UCSD-AML1 (cell line): ENCODE measurements at regions not wholly inside any gene's neighbourhood (a gene's known extent, or its start where the extent isn't known, plus 50 kb on each side); places are given as distances from the start of the nearest gene placed in this dataset.

Source experiments
- DNase-seq: peaks from one replicate; lab custom pipeline; 2025; ENCODE audit not compliant: unreplicated experiment; lab: John Stamatoyannopoulos, UW

DNA sequence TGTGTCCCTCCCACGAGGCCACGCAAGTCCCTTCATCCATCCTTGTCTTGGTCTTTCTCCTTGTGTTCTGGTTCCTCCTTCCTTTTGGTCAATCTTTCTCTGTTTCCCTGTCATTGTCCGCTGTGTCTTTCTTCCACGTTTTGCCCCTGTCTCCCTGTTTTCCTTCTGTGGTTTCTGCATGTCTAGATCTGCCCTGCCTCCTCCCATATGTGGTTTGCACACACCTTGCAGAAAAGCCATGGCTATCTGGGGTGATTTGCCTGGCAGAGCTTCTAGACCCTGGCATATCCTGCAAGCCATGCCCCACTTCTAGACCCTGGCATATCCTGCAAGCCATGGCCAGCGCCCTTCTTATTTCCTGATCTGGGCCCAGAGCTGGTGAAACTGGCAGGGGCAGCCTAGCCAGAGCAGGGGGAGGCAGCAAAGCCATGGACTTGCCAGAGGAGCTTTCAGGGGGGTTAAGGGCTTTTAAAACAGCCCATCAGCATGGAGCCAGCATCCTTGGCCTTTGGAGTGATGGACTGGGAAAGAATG lies 131.6 kb upstream of the NECTIN1 start:
- DNase-seq = no peak

DNA sequence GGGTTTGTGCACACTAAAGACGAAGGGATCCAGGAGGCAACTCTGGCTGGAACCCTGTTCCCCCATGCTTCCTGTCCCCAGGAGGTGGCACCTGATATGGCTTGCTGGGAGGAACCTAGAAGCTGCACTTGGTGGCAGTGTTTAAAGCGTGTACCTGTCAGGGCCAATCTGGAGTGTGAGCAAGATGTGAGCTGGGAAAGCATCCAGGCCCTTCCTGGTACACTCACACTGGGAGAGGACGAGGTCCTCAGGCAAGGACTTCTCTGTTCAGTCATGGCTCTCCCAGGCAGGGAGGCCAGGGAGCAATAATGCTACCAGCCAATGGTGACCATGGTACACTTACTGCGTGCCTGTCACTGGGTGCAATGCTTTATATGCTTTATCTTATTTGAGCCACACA lies 130.7 kb upstream of the NECTIN1 start:
- DNase-seq = no peak

DNA sequence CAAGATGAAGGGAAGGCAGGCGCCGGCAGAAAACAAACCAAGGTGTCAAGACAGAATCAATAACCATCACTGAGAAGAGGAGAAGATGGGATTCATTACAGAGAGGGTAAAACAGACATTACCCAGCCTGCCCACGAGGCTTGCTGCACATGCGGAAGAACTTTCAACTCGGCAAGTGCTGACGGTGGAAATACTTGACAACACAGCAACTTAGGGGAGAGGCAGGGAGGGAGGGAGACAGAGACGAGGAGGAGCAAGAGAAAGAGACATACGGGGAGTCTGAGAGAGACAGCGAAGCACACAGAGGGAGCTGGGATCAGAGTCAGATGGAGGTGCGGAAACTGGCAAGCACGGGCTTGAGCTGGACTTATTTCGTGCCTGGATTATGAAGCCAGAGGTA lies 129.3 kb upstream of the NECTIN1 start:
- DNase-seq = no peak

DNA sequence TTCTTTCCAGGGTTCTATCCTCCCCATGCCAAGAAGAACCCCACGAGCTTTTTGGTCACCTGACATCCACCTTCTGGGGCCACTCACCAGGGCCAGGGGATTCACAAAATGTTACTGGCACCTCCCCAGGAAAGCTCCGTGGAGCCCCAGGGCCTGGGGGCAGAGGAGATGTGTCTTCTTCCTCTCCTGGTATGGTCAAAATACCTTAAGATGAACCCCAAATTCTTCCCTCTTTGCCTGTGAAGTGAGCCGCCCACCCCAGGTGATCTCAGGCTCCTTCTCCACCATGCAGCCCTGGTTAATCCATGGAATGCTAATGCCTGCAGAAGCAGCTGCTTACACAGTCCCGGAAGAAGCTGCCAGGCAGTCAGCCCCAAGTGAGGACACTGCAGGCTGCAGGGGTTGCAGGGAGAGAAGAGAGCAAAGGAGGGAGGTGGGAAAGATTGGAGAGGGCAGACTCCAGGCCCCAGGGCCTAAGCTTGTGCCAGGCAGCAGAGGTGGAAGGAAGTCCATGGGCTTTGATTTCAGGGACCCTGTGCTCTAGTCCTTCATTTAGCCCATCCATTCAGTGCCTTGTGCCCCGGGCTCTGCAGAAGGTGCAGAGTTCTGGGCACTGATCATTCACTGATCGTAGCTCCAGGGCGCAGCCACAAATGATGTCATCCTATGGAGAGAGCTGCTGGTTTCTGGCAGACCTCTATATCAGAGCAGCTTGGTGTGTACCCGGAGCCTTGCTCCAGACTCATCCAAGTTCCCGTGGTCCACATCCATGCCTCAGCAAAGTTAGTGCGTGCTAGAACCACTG lies 127.9 kb upstream of the NECTIN1 start:
- DNase-seq = no peak

DNA sequence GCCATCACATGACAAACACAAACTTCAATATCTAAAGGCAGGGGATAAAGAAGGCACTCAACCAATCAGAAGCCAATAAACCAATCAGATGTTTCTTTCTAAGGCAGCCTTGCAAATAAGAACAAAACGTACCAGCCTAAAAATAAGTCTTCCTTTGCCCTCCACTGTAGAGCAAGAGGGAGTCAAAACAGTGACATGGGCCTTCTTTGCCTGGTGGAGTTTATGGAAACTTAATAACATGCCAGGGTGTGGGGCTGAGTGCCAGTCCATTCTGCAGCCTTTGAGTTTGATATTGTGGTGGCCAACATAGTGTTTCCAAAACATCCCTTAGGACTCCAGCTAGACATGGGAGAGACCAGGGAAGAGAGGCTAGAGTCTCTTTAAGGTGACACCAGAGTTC lies 126.1 kb upstream of the NECTIN1 start:
- no peak for DNase-seq

DNA sequence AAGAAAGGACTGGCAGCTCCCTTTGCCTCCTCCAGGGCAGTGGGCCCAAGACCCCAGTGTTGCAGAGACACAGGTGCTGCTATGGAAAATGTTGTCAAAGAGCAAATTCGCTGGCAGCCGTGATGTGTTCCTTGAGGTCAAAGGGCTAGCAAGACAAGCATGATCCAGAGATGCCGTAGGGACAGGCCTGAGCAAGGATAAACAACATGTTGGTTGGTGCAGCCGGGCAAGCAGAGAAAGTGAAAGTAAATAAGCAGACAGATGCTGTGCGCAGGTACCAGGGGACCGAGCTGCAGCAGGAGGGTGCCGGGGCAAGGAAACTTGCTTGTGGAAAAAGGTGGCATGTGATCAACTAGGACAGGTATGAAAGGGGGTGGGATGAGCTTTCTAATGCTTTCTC lies 125.5 kb upstream of the NECTIN1 start:
- no peak for DNase-seq

DNA sequence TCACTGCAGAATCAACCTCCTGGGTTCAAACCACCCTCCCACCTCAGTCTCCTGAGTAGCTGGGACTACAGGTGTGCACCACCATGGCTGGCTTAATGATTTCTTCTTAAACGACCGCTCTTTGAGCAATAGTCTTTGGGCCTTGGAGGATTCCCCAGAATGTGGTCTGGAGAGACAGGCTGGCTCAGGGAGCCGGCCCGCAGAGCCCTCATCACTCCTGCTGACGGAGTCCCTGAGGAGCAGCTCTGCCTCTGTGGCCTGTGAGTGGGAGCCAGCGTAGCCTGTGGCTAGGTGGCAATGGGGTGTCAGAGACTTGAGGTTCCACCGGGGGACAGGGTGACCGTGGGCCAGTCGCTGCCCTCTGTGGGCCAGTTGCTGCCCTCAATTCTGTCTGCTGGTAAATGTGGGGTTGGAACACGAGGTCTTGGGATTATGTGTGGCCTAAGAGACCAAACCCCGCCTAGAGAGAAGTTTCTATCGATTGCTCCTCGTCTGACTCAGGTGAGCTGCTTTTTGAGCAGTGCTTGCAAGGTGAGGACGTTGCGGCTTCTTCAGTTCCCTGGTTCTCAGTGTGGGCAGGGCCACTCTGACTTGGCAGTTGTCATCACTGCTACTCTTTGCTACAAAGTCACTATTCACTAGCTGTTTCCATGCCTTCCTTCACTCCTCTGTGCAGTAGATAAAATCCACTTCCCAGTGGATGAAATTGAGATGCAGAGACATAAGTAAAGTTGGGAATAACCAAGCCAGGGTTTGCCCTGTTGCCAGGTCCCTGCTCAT lies 124.8 kb upstream of the NECTIN1 start:
- DNase-seq = no peak

DNA sequence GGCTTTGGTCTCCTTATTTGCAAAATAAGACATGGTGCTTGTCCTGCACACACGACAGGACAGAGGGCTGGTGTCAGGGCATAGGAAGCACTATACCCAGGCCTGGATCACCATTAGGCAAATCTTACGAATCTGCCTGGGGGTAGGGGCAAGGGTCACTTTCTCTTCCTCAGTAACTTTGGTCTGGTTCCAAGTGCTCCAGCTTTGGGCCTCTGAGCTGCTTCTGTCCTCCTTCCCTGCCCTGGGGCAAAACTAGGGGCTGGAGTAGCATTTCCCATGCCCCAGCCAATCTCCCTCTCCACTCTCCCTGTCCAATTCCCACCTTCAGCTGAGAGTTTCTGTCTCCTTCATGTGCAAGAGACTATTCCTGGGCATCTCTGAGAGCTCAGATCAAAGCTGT lies 123.7 kb upstream of the NECTIN1 start:
- DNase-seq = no peak

DNA sequence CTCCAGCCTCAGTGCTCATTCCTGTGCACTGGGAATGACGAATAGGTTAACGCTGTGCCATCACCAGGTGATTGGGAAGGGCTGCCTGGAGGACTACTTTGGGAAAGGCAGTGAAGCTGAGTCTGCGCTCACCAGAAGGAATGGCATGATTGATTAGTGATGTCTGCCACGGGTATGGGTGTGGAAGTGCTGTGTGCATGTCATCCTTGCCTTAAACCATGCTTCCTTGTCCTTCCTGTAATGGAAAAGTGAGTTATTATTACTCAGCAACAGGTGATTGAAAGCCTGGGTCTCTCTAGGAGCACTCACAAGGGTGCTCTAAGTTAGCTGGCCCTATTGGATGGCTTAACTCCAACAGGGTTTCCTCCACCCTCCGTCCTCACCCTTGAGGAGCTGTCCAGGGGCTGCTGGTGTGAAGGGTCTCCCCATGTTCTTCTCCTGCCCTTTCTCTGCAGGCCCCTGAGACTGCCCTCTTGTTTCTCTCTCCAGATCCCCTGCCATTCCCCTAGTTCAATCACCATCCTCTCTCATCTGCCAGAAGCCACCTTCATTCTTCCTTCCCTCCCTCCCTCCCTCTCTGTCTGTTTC lies 121.9 kb upstream of the NECTIN1 start:
- DNase-seq = no peak

DNA sequence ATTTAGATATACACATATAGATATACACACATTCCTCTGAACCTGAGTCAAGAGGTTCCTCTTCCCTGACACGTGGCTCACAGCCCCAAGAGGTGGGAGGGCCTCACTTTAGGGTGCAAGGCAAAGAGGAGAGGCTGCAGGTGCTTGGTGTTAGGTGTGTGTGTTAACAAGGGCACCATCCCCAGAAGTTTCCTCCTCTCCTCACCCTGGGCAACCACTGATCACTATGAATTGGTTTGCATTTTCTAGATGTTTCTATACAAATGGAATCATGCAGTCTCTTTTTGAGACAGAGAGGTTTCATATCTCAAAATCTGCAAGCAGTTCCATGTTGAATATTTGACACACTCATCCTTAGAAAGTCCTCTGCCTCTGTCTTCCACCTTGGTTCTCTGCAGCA lies 120.9 kb upstream of the NECTIN1 start:
- DNase-seq = no peak

DNA sequence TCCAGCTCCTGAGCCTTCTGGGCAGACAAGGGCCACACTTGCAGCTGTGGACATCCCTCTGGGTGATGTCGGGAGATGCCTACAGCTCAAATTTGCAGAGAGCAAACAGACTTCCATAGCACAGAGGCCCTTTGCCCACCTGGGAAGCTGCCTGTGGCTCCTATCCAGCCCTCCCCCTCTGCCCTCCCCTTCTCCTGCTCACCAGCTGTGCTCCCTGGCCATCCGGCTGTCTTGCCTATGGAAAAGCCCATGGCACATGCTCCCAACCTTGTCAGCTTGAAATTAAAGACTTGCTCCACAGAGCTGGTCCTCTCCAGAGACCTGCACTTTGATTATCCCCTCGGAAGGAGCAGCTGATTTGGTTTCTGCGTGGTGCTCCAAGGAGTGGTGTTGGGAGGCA lies 118.9 kb upstream of the NECTIN1 start:
- no peak for DNase-seq

DNA sequence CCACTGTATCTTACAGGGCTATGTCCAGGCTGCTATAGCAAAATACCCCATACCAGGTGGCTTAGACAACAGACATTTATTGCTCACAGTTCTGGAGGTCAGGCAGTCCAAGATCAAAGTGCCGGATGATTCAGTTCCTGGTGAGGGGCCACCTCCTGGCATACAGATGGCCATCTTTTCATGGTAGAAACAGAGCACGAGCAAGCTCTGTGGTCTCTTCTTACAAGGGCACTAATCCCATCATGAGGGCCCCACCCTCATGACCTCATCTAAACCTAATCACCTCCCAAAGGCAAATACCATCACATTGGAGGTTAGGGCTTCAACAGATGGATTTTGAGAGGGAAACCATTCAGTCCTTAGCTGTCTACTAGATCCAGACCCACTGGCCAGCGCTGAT lies 117.4 kb upstream of the NECTIN1 start:
- no peak for DNase-seq

DNA sequence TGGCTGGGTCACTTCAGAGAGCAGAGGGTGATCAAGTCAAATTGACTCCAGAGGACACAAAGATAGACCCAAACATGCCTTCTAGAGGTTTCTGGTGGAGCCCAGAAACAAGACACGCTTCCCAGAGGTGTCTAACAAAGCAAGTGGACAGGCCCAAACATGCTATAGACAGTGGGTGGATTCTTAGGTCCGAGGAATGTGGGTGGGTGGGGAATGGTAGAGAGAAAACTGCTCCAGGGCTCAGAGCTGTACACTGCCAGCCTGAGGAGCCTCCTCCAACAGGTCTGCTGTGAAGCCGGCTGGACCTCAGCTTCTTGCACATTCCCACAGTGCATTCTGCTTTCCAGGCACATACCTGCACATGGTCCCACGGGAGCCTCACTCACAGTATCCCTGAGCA lies 116.8 kb upstream of the NECTIN1 start:
- no peak for DNase-seq

DNA sequence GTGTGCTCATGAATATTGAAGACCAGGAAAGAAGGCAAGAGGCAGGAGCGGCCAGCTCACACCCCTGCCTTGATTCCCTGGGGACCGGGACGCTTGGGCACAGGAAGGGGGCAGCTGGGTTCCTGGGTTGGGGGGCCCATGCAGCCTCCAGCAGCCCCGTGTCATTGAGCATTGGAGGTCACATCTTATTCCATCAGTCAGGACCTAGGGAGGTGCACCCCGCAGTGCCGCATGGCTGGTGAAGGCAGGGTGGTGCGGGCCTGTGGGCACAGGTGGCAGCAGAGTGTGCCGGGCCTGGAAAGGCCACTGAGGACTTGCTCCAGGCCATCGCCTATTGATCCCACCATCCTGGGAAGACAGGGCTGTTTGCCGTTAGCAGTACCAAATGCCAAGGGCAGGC lies 116.3 kb upstream of the NECTIN1 start:
- no peak for DNase-seq

DNA sequence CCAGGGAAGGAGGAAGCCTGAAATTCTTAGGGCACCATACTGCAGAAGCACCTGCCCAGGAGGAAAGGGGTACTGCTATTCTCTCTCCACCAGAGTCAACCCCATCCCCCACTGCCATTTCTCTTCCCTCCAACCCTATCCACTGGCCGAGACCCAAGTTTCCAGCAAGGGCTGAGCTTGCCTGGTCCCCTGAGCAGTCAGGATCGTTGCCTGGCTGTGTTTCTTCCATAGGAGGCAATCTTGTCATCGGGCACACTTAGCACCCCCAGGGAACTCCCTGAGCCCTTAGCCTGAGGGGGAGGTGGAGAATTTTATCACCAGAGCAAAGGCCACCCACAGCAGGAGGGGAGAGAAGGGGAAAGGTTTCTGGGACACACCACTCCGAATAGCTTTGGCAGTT lies 115.8 kb upstream of the NECTIN1 start:
- no peak for DNase-seq

DNA sequence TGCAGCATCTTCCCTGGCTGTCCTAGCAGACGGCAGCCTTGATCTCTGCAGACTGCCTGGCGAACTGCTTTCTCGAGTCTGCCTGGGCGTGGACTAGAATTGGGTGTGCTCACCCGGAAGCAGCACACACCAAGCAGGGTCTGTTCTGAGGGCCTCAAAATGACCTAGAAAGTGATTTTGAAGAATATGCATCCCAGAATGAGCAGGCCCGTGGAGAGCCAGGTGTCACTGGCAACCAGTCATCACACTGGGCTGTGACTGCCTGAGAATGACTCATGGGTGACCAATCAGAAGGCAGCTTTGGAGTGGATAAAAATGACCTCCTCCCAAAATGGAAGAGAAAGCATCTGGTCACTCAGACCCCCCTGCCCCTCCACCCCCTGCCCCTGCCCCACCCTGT lies 114.9 kb upstream of the NECTIN1 start:
- no peak for DNase-seq

DNA sequence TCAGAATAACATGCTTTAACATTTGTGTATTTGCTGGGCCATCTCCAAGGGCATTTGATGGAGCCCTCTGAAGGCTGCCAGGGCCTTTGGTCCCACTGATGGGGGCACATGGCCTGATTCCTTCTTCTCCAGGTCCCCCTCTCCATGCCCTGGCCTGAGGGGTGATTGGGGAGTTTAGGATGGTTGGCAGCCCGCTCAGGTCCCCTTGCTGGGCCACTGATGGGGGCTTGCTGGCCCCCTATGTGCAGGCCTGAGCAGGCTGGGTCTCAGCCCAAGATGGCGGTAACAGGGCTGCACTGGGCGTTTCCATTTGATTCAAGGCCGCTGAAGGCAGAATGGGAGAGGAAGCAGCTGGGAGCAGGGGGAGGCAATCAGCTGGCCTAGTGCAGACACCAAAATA lies 113.7 kb upstream of the NECTIN1 start:
- no peak for DNase-seq

DNA sequence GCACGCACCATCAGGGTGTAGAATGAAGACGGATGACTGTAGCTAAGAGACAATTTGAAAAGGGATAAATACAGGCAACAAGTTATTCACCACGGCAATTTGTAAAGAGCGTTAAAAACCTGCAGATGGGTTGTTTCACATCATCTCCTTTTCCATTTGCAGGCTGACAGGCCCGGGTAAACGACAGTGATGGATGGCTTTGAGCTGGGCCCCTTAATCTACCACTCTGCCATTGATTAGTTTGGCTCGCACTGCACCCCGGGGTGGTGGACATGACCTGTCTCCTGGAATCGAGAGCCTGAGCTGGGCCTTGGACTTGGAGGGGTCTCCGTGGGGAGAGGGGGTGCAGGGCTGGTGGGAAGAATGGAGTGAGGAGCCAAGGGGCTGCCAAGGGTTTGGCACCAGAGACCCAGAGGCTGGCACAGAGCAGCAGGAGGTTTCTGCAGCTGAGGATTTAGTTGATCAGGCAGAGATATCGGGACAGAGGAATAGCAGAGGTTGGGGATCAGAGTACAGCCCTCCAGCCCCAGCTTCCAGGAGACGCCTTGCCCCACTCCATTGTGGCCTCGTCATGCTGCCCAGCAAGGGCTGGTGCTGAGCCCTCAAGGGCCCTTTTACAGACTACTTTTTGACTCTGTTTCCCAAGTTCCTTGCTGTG lies 110.6 kb upstream of the NECTIN1 start:
- DNase-seq = no peak

DNA sequence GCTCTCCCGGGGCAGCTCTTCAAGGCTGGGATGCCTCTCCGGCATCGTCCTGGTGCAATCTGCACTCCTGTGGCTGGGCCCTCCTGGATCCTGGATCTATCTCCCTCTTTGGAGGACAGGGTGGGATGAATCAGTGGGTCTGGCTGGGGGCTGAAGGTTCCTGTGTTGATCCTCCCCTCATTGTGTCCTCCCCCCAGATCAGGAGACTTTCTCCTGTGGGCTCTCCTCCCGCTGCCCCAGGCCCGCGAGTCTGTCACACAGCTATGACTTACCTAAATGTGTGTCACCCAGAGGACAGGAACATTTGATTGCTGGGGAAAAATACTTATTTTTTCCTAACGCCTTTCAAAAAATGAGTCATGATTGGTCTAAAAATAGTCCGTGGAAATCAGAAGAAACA lies 106.8 kb upstream of the NECTIN1 start:
- no peak for DNase-seq

DNA sequence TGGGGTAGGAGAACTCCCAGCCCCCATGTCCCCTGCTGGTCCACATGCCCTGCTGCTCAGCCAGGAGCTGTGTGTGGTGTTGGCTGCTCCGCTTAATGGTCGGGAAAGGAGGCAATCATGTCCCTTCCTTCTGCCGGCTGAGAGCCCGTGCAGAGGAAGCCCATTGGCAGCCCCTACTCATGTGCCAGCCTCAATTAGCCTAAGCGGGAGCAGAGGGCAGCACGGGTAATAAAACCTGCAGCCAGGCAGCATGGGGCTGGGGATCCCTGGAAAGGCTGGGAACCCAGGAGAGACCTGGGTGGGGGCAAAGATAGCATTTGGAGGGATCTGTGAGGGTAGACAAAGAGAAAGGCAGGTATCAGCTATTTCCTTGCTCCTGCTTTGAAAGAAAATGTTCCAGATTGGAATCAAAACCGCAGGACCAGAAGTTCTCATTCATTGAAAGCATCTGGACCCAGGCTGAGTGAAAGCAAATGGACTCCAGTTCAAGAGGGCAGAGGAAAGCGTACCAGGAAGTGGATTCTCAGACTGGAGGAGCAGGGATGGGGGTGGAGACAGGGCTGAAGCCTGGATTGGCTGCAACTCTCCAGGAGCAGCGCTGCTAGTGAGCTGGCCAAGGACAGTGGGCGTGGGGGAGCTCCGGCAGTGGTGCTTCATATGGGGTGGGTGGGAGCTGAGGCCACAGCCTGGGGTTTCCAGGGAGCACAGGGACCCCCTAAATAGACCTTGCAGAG lies 103.4 kb upstream of the NECTIN1 start:
- no peak for DNase-seq

DNA sequence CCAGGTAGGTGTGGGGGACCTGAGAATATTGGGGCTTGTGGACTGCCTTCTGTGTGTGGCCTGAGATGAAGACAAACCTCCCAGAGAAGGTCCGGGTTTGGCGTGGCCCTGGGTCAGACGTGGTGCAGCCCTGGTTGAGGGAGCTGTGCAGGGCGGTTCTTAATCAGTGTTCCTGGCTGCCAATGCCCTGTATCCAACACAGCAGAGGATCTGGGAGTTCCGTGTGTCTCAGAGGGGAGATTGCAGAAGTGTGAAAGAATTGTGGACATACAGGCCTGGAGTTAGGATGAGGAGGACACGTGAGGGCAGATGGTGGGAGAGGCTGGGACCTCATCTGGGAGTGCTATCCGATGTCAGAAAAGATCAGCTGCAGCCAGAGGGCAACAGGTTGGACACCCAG lies 102.0 kb upstream of the NECTIN1 start:
- DNase-seq = no peak
